Right lobe of liver (tissue), 4 donors: ENCODE measurements at regions not wholly inside any gene's neighbourhood (a gene's known extent, or its start where the extent isn't known, plus 50 kb on each side); places are given as distances from the start of the nearest gene placed in this dataset.

Experiments used
- CTCF ChIP-seq, 4 donors: fragments of 200-600 bp in 3 of 4; fragments of 450-650 bp in 1 of 4; IDR thresholded peaks; one replicate each; pipeline versions ENCODE4 v1.5.1 to v1.8.0; 2016 to 2022; ENCODE audit warnings: antibody characterized with exemption in 4 of 4, mild to moderate bottlenecking in 2 of 4
- POLR2A ChIP-seq: fragments of 450-650 bp; IDR thresholded peaks from one replicate; pipeline ENCODE4 v1.6.1; 2017; ENCODE audit warnings: antibody characterized with exemption, mild to moderate bottlenecking
- donor health status: DM: no; HTN: no; CAD: no.
- donor health status: DM: no; HTN: no; CAD: no.
- donor health status: DM: no; HTN: yes; CAD: no.

DNA sequence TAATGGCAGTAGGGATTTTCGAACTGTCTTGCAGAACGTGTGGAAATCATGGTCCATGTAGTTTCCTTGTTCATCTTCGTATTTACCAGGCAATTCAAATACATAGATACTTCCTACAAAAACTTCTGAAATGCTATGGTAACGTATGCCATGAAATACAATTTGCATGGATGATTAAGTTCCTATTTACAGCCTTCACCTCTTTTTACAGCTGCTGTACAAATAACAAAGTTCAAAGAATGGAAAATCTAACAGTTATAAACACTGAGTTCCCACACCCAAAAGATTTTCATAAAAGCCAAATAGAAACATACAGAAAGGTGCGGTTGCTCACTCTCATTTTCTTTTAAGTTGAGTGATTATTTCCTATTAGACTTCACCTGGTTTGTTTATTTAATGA lies 115.8 kb upstream of the TNFSF11 start:
- no peak for TF ChIP-seq CTCF (IDR thresholded peaks at IDR 0.05)
- no peak for TF ChIP-seq POLR2A
